ENCODE measurements at regions not wholly inside any gene's neighbourhood (a gene's known extent, or its start where the extent isn't known, plus 50 kb on each side); places are given as distances from the start of the nearest gene placed in this dataset.

GRCh38 chr17:73958453-73958852, 245.0 kb upstream of the RPL38 start:
- no peaks in the 10 kb centered on the region for H3K4me1 ChIP-seq (ENCODE audit: control insufficient read depth in 2 of 2, insufficient read depth in 2 of 2, low read length in 2 of 2)
- TF ChIP-seq CTCF (IDR thresholded peaks at IDR 0.05) (no peak), EZH2 (IDR thresholded peaks at IDR 0.05; ENCODE audit: borderline replicate concordance, insufficient read depth, low read depth, low read length, poor library complexity, severe bottlenecking) (no peak)
- ChIA-PET CTCF (interaction anchor here (1.5 to 3.8 kb wide), 2 partner anchors 10 to 529 kb away, joined by 3 to 31 read pairs; no protein-coding TSS in a partner anchor), POLR2A (no interaction called here)
- 93% methylated on average over 4 of the region's 4 CpGs for WGBS (ENCODE audit: insufficient coverage)
- H2AFZ ChIP-seq (ENCODE audit: insufficient read depth, low read depth, low read length, poor library complexity, severe bottlenecking), result no peak overlapping the region
- H3K4me1 Mint-ChIP-seq, result no peaks in the 10 kb centered on the region
- H4K20me1 ChIP-seq (ENCODE audit: control insufficient read depth, insufficient read depth, low read length, poor library complexity, severe bottlenecking), result no peaks in the 10 kb centered on the region
- H3K4me3 Mint-ChIP-seq, result no peak overlapping the region
- H3K27me3 Mint-ChIP-seq, result peaks cover 11% of the 10 kb centered on the region
- H3K27me3 ChIP-seq (replicated peaks in 1 of 4; ENCODE audit: control extremely low read depth in 1 of 4, control insufficient read depth in 3 of 4, insufficient read depth in 4 of 4, low read length in 3 of 4), result peaks cover 0 to 8% (median 6%) of the 10 kb centered on the region in 4 experiments
- no peak overlapping the region for H3K27ac ChIP-seq (ENCODE audit: low read length in 2 of 2)
- no peaks in the 10 kb centered on the region for H3K36me3 ChIP-seq (replicated peaks in 1 of 2; ENCODE audit: control extremely low read depth in 1 of 2, control insufficient read depth in 1 of 2, extremely low read depth in 1 of 2, insufficient read depth in 2 of 2, low read length in 1 of 2)
- H3K4me3 ChIP-seq (ENCODE audit: control extremely low read depth in 1 of 5, extremely low read depth in 1 of 5, insufficient read depth in 1 of 5, low read depth in 2 of 5, low read length in 4 of 5), result no peak overlapping the region
- ATAC-seq (ENCODE audit: low read depth), result no peak
- no peaks in the 10 kb centered on the region for H3K79me2 ChIP-seq (ENCODE audit: control insufficient read depth, insufficient read depth, low read length)
- H3K9me3 ChIP-seq (ENCODE audit: control extremely low read depth in 1 of 3, control insufficient read depth in 2 of 3, insufficient read depth in 1 of 3, low read length in 2 of 3), result peaks cover 0 to 7% (median 0%) of the 10 kb centered on the region in 3 donors
- H3K4me2 ChIP-seq (replicated peaks; ENCODE audit: low read depth, low read length, poor library complexity, severe bottlenecking), result no peak overlapping the region
- no peak overlapping the region for H3K9ac ChIP-seq (ENCODE audit: low read length)
- intact Hi-C loops (cut with micrococcal nuclease), result loop anchor here (10.0 kb wide), 1 partner anchor 374 kb away; no protein-coding TSS in a partner anchor
- no peak for DNase-seq
- H3K9me3 Mint-ChIP-seq (ENCODE audit: insufficient read depth), result peaks cover 4% of the 10 kb centered on the region
- no peak overlapping the region for H3K27ac Mint-ChIP-seq

- Histone ChIP-seq H3K4me3 (ENCODE audit: control extremely low read depth in 1 of 5, extremely low read depth in 1 of 5, insufficient read depth in 1 of 5, low read depth in 2 of 5, low read length in 4 of 5) (no peak overlapping the region), H3K4me2 (replicated peaks; ENCODE audit: low read depth, low read length, poor library complexity, severe bottlenecking) (no peak overlapping the region), H2AFZ (ENCODE audit: insufficient read depth, low read depth, low read length, poor library complexity, severe bottlenecking) (no peak overlapping the region), H3K9me3 (ENCODE audit: control extremely low read depth in 1 of 3, control insufficient read depth in 2 of 3, insufficient read depth in 1 of 3, low read length in 2 of 3) (peaks cover 0 to 7% (median 4%) of the 10 kb centered on the region in 3 donors), H3K9ac (ENCODE audit: low read length) (no peak overlapping the region), H3K4me1 (ENCODE audit: control insufficient read depth in 2 of 2, insufficient read depth in 2 of 2, low read length in 2 of 2) (no peaks in the 10 kb centered on the region), H3K79me2 (ENCODE audit: control insufficient read depth, insufficient read depth, low read length) (no peaks in the 10 kb centered on the region), H3K27ac (ENCODE audit: low read length in 2 of 2) (no peak overlapping the region), H3K36me3 (replicated peaks in 1 of 2; ENCODE audit: control extremely low read depth in 1 of 2, control insufficient read depth in 1 of 2, extremely low read depth in 1 of 2, insufficient read depth in 2 of 2, low read length in 1 of 2) (no peaks in the 10 kb centered on the region), H3K27me3 (replicated peaks in 1 of 4; ENCODE audit: control extremely low read depth in 1 of 4, control insufficient read depth in 3 of 4, insufficient read depth in 4 of 4, low read length in 3 of 4) (no peaks in the 10 kb centered on the region), H4K20me1 (ENCODE audit: control insufficient read depth, insufficient read depth, low read length, poor library complexity, severe bottlenecking) (no peaks in the 10 kb centered on the region)
- no peak for DNase-seq
- intact Hi-C loops (cut with micrococcal nuclease), result no loop called here
- TF ChIP-seq CTCF (IDR thresholded peaks at IDR 0.05), result no peak
- TF ChIP-seq EZH2 (IDR thresholded peaks at IDR 0.05; ENCODE audit: borderline replicate concordance, insufficient read depth, low read depth, low read length, poor library complexity, severe bottlenecking), result no peak
- no peak for ATAC-seq (ENCODE audit: low read depth)
- peaks cover 10% of the 10 kb centered on the region for H3K27me3 Mint-ChIP-seq
- peaks cover 7% of the 10 kb centered on the region for H3K9me3 Mint-ChIP-seq (ENCODE audit: insufficient read depth)
- H3K4me3 Mint-ChIP-seq, result no peak overlapping the region
- ChIA-PET POLR2A (no interaction called here), CTCF (interaction anchor here (1.1 kb wide), 1 partner anchor 12 kb away, joined by 3 read pairs; no protein-coding TSS in a partner anchor)
- H3K27ac Mint-ChIP-seq, result no peak overlapping the region
- H3K4me1 Mint-ChIP-seq, result no peaks in the 10 kb centered on the region
Measured at GRCh38 chr17:73960469-73960868, 243.0 kb upstream of the RPL38 start.

Data from B cell (primary cell).